A673 (cell line): ENCODE measurements at regions not wholly inside any gene's neighbourhood (a gene's known extent, or its start where the extent isn't known, plus 50 kb on each side); places are given as distances from the start of the nearest gene placed in this dataset.

Source experiments
- BruUV-seq: library from RNA; stranded (reverse); fragments of 400-500 nt; replicated peaks from 2 replicates; lab custom pipeline; 2021; lab: Mats Ljungman, UMichigan
- CTCF ChIA-PET: fragments of 300-600 bp; sonication (Branson Sonifier 250); formaldehyde crosslinking; loops from one replicate; lab custom pipeline; 2022; ENCODE audit warnings: antibody characterized with exemption; lab: Charles Lee
- POLR2A ChIA-PET: fragments of 300-600 bp; sonication (Branson Sonifier 250); formaldehyde crosslinking; loops from one replicate; lab custom pipeline; 2022; ENCODE audit warnings: antibody characterized with exemption; ENCODE audit not compliant: low non-redundant PET; lab: Charles Lee
- DNase-seq: peaks from one replicate; pipeline ENCODE4 v3.0.0-alpha.2; 2015; ENCODE audit warnings: low spot score
- H3K27ac ChIP-seq: fragments of 200-600 bp; sonication (generic); 2 replicates; pipeline ENCODE4 v1.5.1; 2016; ENCODE audit warnings: mixed run types, low read depth, mild to moderate bottlenecking, mixed read lengths, antibody characterized with exemption, low read length; ENCODE audit not compliant: poor library complexity, severe bottlenecking
- H3K27me3 ChIP-seq: fragments of 200-600 bp; sonication (generic); replicated peaks from 2 replicates; pipeline ENCODE4 v1.6.1; 2017; ENCODE audit warnings: mixed run types, low read depth, mild to moderate bottlenecking, mixed read lengths, antibody characterized with exemption, low read length; ENCODE audit not compliant: insufficient read depth, poor library complexity
- H3K36me3 ChIP-seq: fragments of 200-600 bp; sonication (generic); 2 replicates; pipeline ENCODE4 v1.6.1; 2016; ENCODE audit warnings: mixed run types, mild to moderate bottlenecking, mixed read lengths, antibody characterized with exemption, low read length; ENCODE audit not compliant: insufficient read depth, poor library complexity, severe bottlenecking
- H3K4me1 ChIP-seq: fragments of 200-600 bp; sonication (generic); 2 replicates; pipeline ENCODE4 v1.6.1; 2017; ENCODE audit warnings: mixed run types, mild to moderate bottlenecking, mixed read lengths, antibody characterized with exemption, low read length; ENCODE audit not compliant: insufficient read depth, poor library complexity, severe bottlenecking
- H3K4me3 ChIP-seq: fragments of 200-600 bp; sonication (generic); 2 replicates; pipeline ENCODE4 v1.5.1; 2016; ENCODE audit warnings: low read depth, mixed run types, mild to moderate bottlenecking, mixed read lengths, low read length; ENCODE audit not compliant: poor library complexity, severe bottlenecking
- H3K9me3 ChIP-seq: fragments of 200-600 bp; sonication (generic); 2 replicates; pipeline ENCODE4 v1.6.1; 2016; ENCODE audit warnings: mixed run types, low read depth, mild to moderate bottlenecking, mixed read lengths, antibody characterized with exemption, low read length; ENCODE audit not compliant: poor library complexity, severe bottlenecking
- CTCF ChIP-seq: fragments of 300-800, 200-600 bp; sonication (generic); conservative IDR thresholded peaks from 2 replicates; pipeline ENCODE4 v1.5.1; 2017; ENCODE audit warnings: low read depth, mild to moderate bottlenecking, antibody characterized with exemption, low read length, moderate library complexity, mixed read lengths
- EZH2 ChIP-seq: fragments of 200-600 bp; sonication (generic); IDR thresholded peaks from 2 replicates; pipeline ENCODE4 v1.6.1; 2017; ENCODE audit warnings: borderline replicate concordance, low read depth, mild to moderate bottlenecking, mixed read lengths, antibody characterized with exemption, low read length; ENCODE audit not compliant: poor library complexity, severe bottlenecking
- intact Hi-C: fragments of 100-400 bp; cut with micrococcal nuclease; formaldehyde crosslinking; loops from one replicate; pipeline ENCODE4 v1.10.0; 2022; ENCODE audit not compliant: unreplicated experiment

GRCh38 chr10:128924918-128925317 lies 542.1 kb upstream of the MGMT start:
- no peak for TF ChIP-seq CTCF
- TF ChIP-seq EZH2, result no peak
- intact Hi-C loops, result no loop called here
- Histone ChIP-seq H3K27ac (no peak overlapping the region), H3K4me3 (no peak overlapping the region), H3K36me3 (no peaks in the 10 kb centered on the region), H3K9me3 (no peaks in the 10 kb centered on the region), H3K4me1 (peaks cover 12% of the 10 kb centered on the region), H3K27me3 (no peaks in the 10 kb centered on the region)
- ChIA-PET POLR2A (no interaction called here), CTCF (no interaction called here)
- DNase-seq, result no peak
- no TSS peak for BruUV-seq

- POLR2A ChIA-PET, result no interaction called here
- TF ChIP-seq EZH2, result no peak
- no peak for TF ChIP-seq CTCF
Measured at GRCh38 chr10:128926711-128927110, 540.3 kb upstream of the MGMT start.

GRCh38 chr10:128927497-128928161 lies 539.4 kb upstream of the MGMT start:
- Histone ChIP-seq H3K27me3 (no peaks in the 10 kb centered on the region), H3K9me3 (no peaks in the 10 kb centered on the region), H3K36me3 (no peaks in the 10 kb centered on the region), H3K4me3 (no peak overlapping the region), H3K4me1 (peaks cover 12% of the 10 kb centered on the region), H3K27ac (no peak overlapping the region)
- no TSS peak for BruUV-seq
- ChIA-PET POLR2A (no interaction called here), CTCF (no interaction called here)
- no peak for TF ChIP-seq EZH2
- intact Hi-C loops, result no loop called here
- DNase-seq, result no peak

More at GRCh38 chr10:128926711-128927110, 540.3 kb upstream of the MGMT start:
- H3K36me3 ChIP-seq, result no peaks in the 10 kb centered on the region
- H3K4me1 ChIP-seq, result peaks cover 12% of the 10 kb centered on the region
- no peak overlapping the region for H3K27ac ChIP-seq
- BruUV-seq, result no TSS peak
- H3K4me3 ChIP-seq, result no peak overlapping the region
- DNase-seq, result no peak
- CTCF ChIA-PET, result no interaction called here
- H3K9me3 ChIP-seq, result no peaks in the 10 kb centered on the region
- intact Hi-C loops, result no loop called here
- H3K27me3 ChIP-seq, result no peaks in the 10 kb centered on the region

- no peaks in the 10 kb centered on the region for H3K36me3 ChIP-seq
- POLR2A ChIA-PET, result no interaction called here
- peaks cover 12% of the 10 kb centered on the region for H3K4me1 ChIP-seq
- no peak for DNase-seq
- intact Hi-C loops, result no loop called here
- no peak overlapping the region for H3K4me3 ChIP-seq
- no peaks in the 10 kb centered on the region for H3K9me3 ChIP-seq
- CTCF ChIA-PET, result no interaction called here
- no peak overlapping the region for H3K27ac ChIP-seq
- TF ChIP-seq EZH2 (no peak), CTCF (no peak)
- no TSS peak for BruUV-seq
- H3K27me3 ChIP-seq, result no peaks in the 10 kb centered on the region
Measured at GRCh38 chr10:128928231-128928836, 538.7 kb upstream of the MGMT start.
